ENCODE measurements at regions not wholly inside any gene's neighbourhood (a gene's known extent, or its start where the extent isn't known, plus 50 kb on each side); places are given as distances from the start of the nearest gene placed in this dataset.

DNA sequence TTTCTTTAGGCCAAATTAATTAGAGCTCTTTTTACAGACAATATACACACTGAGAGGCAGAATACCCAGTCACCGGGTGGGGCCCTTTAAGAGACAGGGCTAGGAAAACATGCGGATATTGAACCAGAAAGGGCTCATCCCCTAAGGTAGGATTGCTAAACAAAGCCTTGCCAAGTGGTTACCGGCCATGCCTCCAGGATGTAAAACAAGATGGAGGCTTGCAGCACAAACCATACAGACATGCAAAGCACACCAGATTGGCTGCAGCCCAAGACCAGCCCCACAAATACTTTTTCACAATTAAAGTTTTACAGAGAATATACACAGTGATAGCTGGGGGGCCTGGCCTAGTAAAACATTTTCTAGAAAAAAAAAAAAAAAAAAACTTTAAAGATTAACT lies 210.0 kb downstream of the KLHL4 start:
- DNase-seq (ENCODE audit: low read depth) = no peak

DNA sequence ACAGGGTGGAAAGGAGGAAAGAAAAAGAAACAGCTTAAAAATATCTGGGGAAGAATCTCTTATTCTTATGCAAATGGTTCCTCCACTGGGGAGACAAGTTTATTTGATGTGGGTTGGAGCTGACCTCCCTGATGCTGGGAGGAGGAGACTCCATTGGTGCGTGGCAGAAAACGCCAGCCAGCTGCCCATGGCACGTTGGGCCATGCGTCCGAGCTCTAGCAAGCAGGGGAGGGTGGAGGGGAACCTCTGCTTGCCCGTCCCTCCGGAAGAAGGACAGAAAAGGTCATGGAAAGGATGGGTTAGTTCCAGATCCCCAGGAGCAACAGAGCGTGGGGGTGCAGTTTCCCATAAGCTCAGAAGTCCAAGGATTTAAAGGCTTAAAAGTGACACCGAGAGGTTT lies 210.4 kb downstream of the KLHL4 start:
- no peak for DNase-seq (ENCODE audit: low read depth)

GRCh38 chrX:87728459-87728858 lies 210.9 kb downstream of the KLHL4 start:
- no peak for DNase-seq (ENCODE audit: low read depth)

- DNase-seq (ENCODE audit: low read depth) = no peak
Observed at GRCh38 chrX:87732133-87732532, 214.5 kb downstream of the KLHL4 start.

DNA sequence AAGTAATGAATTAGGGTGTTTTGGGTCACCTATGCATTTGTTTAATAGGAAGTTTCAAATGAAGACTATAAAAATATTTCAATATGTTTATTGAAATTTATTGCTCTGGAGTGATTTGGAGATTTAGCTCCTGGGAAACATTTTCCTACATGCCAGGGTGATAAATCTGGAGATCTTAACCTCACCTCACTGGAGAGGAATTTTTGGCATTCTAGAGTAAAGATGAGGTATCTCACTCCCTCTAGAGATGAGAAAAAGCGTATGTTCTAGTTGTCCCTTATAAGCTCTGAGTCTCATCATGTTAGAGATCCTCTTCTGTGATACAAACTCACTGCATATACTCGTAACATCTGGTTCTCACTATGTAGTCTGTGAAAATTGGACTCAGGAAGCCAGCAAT lies 219.0 kb downstream of the KLHL4 start:
- no peak for DNase-seq (ENCODE audit: low read depth)

DNA sequence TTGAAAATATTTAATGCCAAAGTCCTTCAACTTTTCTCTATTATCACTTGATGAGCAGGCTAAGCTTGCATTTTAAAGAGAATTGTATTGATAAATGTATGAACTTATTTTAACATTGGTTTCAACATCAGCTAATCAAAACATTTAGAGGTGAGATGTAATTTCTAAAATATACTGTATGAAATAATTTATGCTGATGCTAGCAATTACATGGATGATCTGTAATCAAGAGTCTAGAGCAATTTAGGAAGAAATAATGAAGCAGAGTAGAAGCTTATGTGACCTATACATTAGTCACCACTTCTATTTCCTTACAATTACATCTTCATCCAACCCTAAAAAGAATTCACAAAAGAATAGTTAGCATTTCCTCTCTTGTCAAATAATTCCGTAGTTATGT lies 226.8 kb downstream of the KLHL4 start:
- no peak for DNase-seq (ENCODE audit: low read depth)

DNA sequence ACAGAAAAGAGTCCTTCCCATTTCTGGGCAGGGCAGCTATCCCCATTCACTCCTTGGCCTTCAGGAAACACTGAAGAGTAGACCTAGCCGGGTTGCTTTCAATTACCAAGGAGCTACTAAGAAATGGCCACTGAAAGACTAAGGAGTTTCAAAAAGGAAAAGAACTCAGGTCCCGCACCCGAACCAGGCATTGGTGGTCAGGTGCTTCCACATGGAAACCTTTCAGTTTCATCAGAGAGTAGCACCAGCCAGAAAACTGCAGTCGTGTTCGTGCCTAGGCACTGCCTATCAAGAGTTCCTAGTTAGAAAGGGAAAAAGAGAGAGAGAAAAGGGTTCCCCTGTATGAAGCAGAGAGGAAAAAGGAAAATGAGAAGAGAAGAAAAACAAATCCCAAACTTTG lies 237.9 kb downstream of the KLHL4 start:
- no peak for DNase-seq (ENCODE audit: low read depth)

GRCh38 chrX:87788976-87789375 lies 271.4 kb downstream of the KLHL4 start:
- DNase-seq (ENCODE audit: low read depth) = no peak

DNA sequence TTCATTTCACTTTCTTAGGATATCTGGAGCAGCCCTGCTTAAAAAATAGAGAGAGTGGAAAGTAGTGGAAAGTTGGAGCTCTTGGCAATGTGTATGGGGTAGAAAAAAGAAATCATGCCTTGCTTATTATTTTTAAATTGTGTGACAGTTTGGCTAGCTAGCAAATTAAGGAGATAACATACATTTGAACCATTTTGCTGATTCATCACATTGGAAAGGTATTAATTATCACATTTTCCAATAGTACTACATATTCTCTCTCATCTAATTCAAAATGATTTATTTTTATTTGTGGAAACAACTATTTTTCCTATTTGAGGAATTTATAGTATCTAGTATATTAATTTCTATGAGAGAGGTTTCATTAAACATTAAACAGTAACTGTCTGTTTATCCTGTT lies 280.4 kb downstream of the KLHL4 start:
- no peak for DNase-seq (ENCODE audit: low read depth)

DNA sequence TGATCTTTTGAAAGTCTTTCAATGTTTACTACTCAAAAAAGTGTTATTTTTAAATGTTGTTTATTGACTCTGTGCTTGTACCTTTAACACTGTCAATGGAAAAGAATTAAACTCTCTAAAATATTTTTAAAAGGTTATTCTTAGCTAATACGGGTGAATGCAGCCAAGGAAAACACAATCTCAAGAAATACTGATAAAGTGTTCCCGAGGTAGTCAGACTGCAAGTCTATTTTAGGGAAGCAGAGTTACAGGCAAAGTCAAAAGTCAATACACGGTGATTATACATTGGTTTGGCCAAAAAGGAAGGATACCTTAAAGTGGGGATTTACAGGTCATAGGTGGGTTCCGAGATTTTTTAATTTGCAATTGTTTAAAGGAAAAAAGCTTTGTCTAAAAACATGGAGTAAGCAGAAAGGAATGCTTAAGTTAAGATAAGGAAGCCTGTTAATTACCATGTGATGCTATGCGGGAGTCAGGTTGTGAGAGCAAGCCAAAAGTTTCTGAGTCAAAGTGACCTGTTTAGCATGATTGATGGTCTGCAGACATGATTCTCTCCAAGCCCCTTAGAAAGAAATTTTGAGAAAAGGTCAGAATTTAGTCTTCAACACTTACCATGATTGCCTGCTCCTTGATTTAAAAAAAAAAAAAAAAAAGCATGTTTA lies 288.4 kb downstream of the KLHL4 start:
- DNase-seq (ENCODE audit: low read depth) = no peak

DNA sequence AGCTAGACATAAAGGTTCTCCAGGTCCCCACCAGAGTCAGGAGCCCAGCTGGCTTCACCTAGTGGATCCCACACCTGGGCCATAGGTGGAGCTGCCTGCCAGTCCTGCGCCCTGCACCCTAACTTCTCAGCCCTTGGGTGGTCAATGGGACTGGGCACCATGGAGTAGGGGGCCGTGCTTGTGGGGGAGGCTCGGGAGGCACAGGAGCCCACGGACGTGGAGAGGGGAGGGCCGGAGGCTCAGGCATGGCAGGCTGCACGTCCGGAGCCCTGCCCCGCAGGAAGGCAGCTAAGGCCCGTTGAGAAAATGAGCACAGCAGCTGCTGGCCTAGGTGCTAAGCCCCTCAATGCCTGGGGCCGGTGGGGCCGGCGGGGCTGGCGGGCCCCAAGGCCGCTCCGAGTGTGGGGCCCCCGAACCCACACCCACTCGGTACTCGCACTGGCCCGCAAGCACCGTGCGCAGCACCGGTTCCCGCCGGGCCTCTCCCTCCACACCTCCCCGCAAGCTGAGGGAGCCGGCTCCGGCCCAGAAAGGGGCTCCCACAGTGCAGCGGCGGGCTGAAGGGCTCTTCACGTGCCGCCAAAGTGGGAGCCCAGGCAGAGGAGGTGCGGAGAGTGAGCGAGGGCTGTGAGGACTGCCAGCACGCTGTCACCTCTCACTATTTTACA lies 291.1 kb downstream of the KLHL4 start:
- no peak for DNase-seq (ENCODE audit: low read depth)

GRCh38 chrX:87813566-87813965 lies 296.0 kb downstream of the KLHL4 start:
- DNase-seq (ENCODE audit: low read depth) = no peak

GRCh38 chrX:87846956-87847355 lies 329.4 kb downstream of the KLHL4 start:
- no peak for DNase-seq (ENCODE audit: low read depth)

GRCh38 chrX:87873347-87873941 lies 355.8 kb downstream of the KLHL4 start:
- DNase-seq (ENCODE audit: low read depth) = no peak

- no peak for DNase-seq (ENCODE audit: low read depth)
Observed at GRCh38 chrX:87874043-87874442, 356.4 kb downstream of the KLHL4 start.

- DNase-seq (ENCODE audit: low read depth) = no peak
Observed at GRCh38 chrX:87878926-87879325, 361.3 kb downstream of the KLHL4 start.

GRCh38 chrX:87890437-87890836 lies 372.8 kb downstream of the KLHL4 start:
- no peak for DNase-seq (ENCODE audit: low read depth)

- no peak for DNase-seq (ENCODE audit: low read depth)
Observed at GRCh38 chrX:87895421-87895820, 377.8 kb downstream of the KLHL4 start.

DNA sequence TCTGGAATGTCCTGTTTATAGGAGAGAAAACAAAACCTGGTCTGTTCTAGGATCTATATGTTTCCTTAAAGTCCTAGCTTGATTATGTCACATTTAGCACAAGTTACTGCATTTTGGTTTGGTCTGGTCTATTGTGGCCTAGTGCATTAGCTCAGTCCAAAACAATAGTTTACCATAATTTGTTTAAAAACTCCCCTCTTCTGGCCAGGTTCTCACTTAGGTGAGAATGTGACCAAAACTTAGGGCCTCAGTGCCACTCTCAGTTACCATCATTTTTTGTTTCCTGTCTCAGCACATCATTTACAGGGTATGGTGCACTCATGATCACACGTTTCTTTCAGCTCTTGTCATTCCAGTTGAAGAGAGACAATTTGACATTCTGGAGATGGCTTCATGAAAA lies 378.5 kb downstream of the KLHL4 start:
- no peak for DNase-seq (ENCODE audit: low read depth)

DNA sequence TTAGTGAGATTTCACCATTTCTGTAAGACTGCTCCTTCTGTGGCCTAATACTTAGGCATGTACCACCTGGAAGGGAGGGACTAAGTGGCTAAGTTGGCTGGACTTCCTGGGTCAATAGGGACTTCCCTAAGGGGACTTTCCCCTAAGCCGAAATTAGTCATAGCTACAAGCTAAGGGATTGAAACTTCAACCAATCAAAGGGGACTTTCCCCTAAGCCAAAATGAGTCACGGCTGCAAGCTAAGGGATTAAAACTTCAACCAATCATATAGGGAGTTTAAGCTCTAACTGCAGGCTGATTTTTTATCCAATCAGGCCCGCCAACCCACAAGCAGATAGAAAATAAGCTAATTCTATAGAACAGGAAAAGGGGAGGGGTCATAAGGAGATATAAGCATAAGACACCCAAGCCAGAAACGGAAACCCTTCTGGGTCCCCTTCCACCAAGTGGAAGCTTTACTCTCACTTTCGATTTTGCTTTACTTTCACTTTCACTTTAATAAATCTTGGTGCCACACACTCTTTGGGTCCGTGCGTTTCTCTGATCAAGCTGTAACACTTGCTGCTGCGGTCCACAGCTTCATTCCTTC lies 382.8 kb downstream of the KLHL4 start:
- DNase-seq (ENCODE audit: low read depth) = peak; percentile 0

DNA sequence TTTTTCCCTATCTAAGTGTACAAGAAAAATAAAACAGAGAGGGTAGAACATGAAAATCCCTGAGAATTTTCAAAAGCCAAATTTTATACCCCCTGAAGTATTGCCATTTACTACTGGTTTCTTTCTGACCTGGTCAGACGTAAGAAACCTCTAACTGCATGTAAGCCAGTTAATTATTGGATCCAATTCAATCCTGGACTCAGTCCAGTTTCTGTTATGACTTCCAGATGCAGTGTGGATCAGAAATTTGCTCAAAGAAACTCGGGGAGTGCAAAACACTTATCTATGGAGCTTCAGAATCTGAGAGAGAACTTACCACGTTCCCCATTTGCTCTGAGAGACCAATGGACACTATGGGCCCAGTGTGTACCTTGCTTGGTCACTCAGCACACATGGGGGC lies 383.5 kb downstream of the KLHL4 start:
- no peak for DNase-seq (ENCODE audit: low read depth)

GRCh38 chrX:87914726-87915125 lies 397.1 kb downstream of the KLHL4 start:
- no peak for DNase-seq (ENCODE audit: low read depth)

DNA sequence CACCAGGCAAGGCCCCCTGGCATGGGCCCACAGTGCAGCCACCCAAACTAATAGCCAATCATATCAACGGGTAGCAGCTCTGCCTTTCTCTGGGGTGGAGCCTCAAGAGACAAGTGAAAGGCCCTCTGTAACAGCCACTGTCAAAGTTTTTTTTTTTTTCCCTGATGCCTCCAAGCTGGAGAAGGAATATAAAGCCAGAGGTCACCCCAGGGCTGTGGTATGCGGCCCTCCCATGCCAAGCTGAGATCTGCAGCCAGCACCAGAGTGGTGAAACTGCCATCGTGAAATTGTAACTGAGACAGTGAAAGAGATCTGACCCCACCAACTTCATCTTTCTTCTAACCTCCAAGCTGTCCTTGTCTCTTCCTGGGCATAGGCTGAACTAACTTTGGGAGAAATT lies 407.0 kb downstream of the KLHL4 start:
- DNase-seq (ENCODE audit: low read depth) = no peak

Measured in activated gamma-delta T cell treated with anti-CD3 and anti-CD28 coated beads, Interleukin-2, amount 50 U/mL, for 16 hours (primary cell).